ENCODE measurements at regions not wholly inside any gene's neighbourhood (a gene's known extent, or its start where the extent isn't known, plus 50 kb on each side); places are given as distances from the start of the nearest gene placed in this dataset.

DNA sequence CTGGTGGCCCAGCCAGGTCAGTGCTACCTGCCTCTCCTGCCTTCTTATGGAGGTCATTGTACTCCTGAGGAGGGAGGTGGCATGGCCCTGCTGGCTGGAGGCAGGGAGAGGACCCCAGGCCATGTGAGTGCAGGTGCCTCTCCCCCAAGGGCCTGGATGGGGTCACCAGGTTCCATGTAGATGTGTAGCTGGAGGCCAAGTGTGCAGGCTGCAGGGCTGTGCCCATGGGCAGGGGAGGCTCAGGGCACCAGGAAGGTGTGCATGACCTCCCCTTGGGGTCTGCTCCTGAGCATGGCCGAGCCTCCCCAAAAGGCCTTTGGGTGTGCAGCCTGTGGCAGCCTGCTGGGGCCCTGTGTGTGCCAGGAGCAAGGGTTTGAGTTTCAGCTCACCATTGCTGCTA lies 128.1 kb upstream of the HDAC4 start:
- TF ChIP-seq, protein P1, sequence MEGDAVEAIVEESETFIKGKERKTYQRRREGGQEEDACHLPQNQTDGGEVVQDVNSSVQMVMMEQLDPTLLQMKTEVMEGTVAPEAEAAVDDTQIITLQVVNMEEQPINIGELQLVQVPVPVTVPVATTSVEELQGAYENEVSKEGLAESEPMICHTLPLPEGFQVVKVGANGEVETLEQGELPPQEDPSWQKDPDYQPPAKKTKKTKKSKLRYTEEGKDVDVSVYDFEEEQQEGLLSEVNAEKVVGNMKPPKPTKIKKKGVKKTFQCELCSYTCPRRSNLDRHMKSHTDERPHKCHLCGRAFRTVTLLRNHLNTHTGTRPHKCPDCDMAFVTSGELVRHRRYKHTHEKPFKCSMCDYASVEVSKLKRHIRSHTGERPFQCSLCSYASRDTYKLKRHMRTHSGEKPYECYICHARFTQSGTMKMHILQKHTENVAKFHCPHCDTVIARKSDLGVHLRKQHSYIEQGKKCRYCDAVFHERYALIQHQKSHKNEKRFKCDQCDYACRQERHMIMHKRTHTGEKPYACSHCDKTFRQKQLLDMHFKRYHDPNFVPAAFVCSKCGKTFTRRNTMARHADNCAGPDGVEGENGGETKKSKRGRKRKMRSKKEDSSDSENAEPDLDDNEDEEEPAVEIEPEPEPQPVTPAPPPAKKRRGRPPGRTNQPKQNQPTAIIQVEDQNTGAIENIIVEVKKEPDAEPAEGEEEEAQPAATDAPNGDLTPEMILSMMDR (conservative IDR thresholded peaks at IDR 0.05 in 1 of 2, IDR thresholded peaks at IDR 0.05 in 1 of 2; ENCODE audit: low read depth in 1 of 2, low read length in 2 of 2), result no peak
- no peak for TF ChIP-seq EZH2 (IDR thresholded peaks at IDR 0.05; ENCODE audit: low read length, missing control alignments)
